Peyer's patch (tissue), 4 donors: ENCODE measurements at regions not wholly inside any gene's neighbourhood (a gene's known extent, or its start where the extent isn't known, plus 50 kb on each side); places are given as distances from the start of the nearest gene placed in this dataset.

ENCODE experiments used
- CTCF ChIP-seq, 6 experiments: fragments of 450-650 bp in 4 of 6; fragments of 200-600 bp in 2 of 6; sonication (generic) in 1 of 6; IDR thresholded peaks; one replicate each; pipeline ENCODE4 v1.5.1; 2017 to 2019; ENCODE audit warnings: antibody characterized with exemption in 6 of 6, mild to moderate bottlenecking in 3 of 6, moderate library complexity in 1 of 6
- POLR2A ChIP-seq, 2 donors: fragments of 450-650 bp; IDR thresholded peaks; one replicate each; pipeline ENCODE4 v1.5.1; 2017; ENCODE audit warnings: antibody characterized with exemption in 2 of 2, mild to moderate bottlenecking in 2 of 2, moderate library complexity in 2 of 2

- TF ChIP-seq POLR2A (IDR thresholded peaks at IDR 0.05) (no peak), CTCF (IDR thresholded peaks at IDR 0.05) (no peak)
Measured at GRCh38 chr13:73701160-73701559, 433.0 kb downstream of the KLF12 start.
